HG03342 (cell line): ENCODE measurements at regions not wholly inside any gene's neighbourhood (a gene's known extent, or its start where the extent isn't known, plus 50 kb on each side); places are given as distances from the start of the nearest gene placed in this dataset.
"Not testable (repeated sequence)": the region's sequence is repeated elsewhere in the genome, so short reads cannot be mapped to it uniquely, and the experiment has no call there.

Source experiments
- ATAC-seq: cut with Tn5 transposase; IDR thresholded peaks from one replicate; pipeline ENCODE4 v1.9.1; 2021; ENCODE audit warnings: mild to moderate bottlenecking, moderate library complexity; ENCODE audit not compliant: unreplicated experiment

DNA sequence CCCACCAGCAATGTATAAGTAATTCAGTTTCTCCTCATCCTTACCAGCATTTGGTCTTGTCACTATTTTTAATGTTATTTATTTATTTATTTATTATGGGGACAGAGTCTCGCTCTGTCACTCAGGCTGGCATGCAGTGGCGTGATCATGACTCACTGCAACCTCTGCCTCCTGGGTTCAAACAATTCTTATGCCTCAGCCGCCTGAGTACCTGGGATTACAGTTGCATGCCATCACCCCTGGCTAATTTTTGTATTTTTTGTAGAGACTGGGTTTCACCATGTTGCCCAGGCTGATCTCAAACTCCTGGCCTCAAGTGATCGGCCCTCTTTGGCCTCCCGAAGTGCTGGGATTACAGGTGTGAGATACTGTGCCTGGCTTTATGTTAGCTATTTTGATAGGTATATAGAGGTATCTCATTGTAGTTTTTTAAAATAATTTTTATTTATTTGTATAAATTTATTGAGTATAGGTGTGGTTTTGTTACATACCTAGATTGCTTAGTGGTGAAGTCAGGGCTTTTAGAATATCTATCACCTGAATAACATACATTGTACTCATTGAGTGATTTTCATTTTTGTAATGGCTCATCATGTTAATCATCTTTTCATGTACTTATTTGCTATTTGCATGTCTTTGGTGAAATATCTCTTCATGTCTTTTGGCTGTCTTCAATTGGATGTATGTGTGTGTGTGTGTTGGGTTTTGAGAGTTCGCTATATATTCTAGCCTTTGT is 53.3 kb downstream of the TANC2 start:
- no peak for ATAC-seq

DNA sequence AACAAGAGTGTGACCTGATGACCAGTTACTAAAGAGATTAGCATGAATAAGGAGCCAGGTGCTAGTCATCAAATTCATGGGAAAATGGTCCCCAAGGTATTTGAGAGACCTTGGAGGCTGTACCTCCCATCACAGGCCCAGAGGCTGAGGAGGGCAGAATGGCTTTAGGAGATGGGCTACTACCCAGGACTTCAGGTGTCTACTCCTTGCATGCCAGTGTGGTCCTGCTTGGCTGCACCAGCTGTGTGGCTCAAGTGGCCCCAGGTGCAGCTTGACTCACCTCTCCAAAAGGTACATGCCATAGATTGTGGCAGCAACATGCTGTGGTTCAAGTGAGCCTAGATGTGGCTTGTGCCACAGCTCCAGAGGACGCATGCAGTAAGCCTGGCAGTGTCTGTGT is 56.5 kb downstream of the TANC2 start:
- ATAC-seq, result no peak

DNA sequence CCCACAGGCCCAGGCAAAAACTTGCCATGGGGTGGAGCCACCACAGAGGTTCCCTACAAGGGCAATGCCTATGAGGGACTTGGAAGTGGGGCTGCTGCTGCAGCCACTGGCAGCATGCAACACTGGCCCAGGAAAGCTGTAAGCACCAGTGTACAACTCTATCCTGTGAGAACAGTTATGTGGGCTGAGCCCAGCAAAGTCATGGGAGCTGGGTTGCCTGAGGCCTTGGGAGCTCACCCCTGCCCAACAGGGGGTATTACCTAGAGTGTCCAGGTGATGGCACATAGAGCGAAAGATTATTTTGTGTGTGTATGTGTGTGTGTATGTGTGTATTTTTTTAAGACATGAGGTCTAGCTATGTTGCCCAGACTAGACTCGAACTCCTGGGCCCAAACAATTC is 57.0 kb downstream of the TANC2 start:
- no peak for ATAC-seq

DNA sequence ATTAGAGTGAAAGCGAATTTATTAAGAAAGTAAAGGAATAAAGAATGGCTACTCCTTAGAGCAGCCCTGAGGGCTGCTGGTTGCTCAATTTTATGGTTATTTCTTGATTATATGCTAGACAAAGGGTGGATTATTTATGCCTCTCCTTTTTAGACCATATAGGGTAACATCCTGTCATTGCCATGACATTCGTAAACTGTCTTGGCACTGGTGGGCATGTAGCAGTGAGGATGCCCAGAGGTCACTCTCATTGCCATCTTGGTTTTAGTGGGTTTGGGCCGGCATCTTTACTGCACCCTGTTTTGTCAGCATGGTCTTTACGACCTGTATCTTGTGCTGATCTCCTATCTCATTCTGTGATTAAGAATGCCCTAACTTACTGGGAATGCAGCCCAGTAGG is 58.2 kb downstream of the TANC2 start:
- ATAC-seq, result no peak

DNA sequence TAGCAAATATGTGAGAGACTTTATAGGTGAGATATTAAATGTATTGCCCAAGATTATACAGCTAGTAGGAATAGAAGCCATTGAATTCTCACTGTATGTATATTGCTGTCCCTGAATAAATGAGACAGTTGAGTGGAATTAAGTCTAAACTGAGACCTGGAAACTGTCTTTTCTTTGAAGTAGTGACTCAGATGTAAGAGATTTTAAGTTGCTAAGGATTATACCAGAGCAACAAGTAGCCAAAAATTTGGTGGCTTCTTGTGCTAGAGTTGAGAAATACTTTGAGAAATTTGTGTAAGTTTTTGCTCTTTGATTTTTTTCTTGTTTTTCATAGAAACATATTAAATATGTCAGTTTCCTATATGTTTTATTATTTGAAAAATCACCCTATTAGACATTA is 58.7 kb downstream of the TANC2 start:
- no peak for ATAC-seq

DNA sequence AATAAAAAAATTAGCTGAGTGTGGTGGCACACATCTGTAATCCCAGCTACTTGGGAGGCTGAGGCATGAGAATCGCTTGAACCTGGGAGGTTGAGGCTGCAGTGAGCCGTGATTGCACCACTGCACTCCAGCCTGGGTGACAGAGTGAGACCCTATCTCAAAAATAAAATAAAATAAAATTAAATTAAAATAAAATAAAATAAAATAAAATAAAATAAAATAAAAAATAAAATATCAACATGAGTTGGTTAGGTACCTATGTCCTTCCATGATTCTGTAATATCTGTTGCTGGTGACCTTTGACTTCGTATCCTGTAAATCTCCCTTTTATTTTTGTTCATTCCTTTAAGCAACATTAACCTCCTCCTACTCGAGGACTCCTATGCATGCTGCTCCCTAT is 59.6 kb downstream of the TANC2 start:
- ATAC-seq, result not testable (repeated sequence)

DNA sequence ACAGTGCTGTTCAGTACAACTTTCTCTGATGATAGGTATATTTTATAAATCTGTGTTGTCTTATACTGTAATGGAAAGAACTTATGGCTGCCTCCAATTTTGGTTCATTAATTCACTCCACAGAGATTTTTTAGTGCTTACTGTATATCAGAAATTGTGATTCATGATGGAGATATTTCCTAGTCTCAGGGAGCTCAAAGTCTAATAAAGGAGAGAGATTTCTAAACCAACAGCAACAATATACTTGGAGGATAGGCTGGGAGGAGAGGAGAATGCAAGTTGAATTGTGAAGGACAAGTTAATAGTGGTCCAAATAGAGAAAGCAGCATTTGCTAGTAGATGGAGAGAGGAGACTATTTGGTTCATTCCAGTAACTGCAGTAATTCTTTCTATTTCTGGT is 63.5 kb downstream of the TANC2 start:
- no peak for ATAC-seq

DNA sequence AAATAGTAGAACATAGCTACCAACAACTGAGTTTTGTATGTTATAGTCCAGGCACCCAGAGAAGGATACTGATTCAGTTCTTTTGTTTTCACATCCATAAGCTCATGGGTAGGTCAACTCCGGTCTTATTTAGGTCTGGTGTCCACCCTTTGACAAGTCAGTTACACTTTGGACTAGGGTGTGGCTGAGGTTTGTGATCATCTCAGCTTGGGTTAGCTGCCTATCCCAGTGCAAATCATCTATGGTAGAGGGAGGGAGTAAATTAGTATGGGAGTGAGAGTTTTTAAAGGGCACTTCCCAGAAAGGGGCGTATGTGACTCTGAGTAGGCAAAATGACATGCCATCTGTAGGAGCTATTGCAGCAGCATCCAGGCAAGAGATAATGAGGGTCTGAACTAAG is 66.1 kb downstream of the TANC2 start:
- ATAC-seq, result no peak

DNA sequence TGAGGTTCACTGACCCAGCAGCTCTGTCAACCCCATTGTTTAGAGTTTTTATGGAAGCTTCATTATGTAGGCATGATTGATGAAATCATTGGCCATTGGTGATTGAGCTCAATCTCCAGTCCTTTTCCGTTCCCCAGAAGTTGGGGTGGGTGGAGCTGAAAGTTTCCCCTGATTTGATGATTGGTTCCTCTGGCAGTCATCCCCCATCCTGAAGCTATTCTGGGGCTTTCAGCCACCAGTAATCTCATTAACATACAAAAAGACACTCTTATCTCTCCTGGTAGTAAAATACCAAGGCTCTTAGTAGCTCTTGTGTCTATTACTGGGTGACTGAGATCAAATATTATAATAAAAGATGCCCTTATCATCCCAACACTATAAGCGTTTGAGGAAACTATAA is 67.1 kb downstream of the TANC2 start:
- no peak for ATAC-seq

DNA sequence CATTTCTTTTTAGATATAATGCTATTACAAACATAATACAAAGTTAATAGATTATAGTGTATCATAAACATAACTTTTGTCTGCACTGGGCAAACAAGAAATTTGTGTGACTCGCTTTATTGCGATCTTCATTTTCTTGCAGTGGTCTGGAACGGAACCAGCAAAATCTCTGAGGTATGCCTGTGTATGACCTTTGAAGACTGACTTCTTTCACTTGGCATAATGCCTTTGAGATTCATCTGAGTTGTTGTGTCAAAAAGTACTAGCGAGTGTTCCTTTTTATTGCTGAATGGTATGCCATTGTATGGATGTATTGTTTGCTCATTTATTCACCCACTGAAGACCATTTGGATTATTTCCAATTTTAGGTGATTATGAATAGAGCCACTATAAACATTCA is 69.2 kb downstream of the TANC2 start:
- no peak for ATAC-seq

DNA sequence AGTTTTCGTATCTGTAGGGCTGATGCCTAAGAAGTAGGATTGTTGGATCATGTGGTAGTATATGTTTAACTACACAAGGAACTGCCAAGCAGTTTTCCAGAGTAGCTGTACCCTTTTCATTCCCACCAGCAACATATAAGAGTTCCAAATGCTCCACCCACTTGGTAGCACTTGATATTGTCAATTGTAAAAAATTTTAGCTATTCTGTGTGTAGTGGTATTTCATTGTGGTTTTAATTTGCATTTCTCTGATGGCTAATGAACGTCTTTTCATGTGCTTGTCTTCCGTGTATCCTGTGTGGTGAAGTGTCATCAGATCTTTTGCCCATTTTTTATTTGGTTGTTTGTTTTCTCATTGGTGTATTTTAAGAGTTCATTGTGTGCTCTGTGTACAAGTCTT is 69.7 kb downstream of the TANC2 start:
- no peak for ATAC-seq

DNA sequence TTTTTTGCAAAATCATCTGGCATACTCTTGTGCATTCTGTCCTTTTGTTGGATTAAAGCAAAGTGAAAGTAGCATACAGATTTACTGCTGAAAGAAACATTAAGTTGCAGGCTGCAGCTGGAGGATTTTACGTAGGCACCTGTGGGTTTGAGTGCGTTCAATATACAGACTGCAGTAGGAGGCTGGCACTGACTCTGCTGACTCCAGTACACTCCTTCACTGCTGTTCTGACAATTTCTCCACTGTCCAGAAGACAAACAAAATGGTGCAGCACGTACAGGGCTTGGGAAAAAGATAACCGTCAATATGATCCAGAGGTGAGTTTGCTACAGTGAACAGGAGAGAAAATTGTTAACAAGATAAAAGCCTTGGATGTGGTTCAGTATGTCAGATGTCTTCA is 73.3 kb downstream of the TANC2 start:
- ATAC-seq, result no peak

DNA sequence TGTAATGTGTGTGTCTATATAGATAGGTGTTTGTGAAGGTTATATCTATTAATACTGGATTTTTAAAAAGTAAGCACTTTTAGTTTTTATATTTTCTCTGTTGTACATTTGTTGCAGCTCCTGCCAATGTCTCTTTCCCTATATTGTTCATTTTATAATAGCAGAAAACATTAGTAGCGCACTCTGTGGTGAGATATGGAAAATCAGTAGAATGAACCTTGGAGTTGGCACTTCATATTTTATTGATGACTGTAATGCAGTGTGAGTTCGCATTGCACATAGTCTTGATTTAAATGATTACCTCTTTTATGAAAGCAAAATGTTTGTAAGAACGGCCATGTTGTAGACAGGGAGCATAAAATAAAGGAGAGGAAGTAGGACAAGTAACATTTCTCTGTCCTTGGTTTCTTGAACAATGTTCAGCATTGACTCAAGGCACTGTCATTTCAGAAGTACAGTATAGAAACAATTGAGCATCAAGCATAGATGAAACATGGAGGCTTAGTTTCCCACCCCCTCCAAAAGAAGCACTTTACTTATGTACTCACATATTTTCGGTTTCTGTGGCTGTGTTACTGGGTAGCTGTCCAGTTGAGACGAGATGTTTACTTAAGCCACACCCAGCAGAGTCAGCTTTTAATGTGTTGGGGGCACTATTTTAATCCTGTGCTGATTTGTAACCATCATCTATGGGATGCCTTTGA is 74.0 kb downstream of the TANC2 start:
- ATAC-seq, result no peak

DNA sequence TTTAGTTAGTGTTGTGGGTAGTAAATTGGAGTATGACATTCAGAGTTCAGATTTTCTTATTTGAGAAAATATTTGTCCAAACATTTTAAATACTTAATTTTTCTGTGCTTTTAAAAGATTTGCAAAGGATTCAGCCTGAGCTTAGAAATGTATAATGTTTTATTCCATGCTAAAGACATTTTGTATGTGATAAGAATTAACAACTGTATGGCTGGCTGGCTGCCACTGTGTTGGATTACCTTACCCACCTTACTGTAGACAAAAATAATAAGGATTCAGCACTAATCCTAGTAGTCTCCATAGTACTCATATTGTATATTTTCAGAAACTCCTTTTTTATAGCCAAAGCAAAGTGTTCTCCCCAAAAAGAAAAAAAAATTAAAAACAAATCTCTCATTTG is 74.8 kb downstream of the TANC2 start:
- no peak for ATAC-seq

DNA sequence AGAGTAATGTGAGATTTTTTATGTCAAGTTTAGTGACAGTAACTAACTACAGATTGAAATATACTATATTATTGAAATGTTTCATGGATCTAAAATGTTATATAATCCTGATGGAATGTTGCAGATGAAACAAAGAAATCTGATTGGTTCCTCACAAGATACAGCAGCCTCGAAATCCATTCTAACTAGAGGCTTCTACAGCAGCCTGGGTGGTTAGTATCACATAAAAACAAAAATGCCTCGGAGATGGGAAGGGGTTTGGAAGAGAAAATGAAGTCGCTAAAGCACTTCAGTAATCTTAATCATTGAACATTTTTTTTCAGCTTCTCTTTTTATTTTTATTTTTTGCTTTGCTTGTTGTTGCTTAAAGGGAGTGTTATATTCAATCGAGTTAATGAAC is 75.2 kb downstream of the TANC2 start:
- no peak for ATAC-seq

DNA sequence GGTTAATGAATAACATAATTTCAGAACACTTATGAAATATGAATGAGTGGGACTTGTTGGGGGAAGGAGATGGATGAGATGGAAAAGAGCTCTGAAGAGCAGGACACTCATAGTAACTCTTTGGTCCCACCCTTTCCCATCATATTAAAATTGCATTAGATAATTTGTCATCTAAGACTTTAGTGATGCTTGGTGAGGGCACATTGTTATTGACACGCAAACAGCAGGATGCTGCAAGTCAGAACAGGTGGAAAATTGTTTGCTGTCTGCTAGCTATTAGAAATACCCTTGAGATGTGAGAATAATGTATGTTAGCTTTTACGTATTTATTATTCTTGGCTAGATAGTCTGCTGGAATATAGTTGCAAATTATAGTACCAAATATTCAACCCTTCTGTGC is 75.7 kb downstream of the TANC2 start:
- no peak for ATAC-seq

DNA sequence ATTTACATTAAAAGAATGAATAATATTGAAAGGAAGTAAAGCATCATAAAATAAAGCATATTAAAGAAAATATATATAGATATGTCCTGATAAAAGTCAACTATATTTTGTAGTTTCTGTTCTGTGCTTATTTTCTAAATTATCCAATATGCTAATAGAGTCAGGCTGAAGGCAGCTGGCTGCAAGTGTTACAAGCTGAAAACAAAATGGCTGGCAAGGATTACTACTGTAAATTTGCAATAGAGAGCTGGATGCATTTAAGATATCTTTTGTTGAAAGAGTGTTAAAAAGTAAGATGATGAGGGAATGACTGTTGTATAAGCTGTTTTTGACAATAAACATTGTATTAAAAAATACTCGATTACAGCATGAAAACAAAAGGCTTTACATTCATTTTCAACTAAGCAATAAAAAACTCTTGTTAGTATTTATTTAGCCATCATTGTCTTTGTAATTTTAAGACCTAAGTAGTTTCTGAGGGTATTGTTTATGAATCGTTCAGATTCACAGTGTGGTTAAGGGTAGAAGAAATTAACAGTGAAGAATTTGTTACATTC is 76.3 kb downstream of the TANC2 start:
- no peak for ATAC-seq

DNA sequence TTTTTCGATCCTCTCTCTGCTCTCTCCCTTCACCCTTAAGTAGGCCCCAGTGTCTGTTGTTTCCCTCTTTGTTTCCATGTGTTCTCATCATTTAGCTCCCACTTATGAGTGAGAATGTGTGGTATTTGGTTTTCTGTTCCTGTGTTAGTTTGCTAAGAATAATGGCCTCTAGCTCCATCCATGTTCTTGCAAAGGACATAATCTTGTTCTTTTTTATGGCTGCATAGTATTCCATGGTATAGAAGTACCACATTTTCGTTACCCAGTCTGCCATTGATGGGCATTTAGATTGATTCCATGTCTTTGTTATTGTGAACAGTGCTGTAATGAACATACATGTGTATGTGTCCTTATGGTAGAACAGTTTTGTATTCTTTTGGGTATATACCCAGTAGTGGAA is 91.5 kb downstream of the TANC2 start:
- not testable (repeated sequence) for ATAC-seq

DNA sequence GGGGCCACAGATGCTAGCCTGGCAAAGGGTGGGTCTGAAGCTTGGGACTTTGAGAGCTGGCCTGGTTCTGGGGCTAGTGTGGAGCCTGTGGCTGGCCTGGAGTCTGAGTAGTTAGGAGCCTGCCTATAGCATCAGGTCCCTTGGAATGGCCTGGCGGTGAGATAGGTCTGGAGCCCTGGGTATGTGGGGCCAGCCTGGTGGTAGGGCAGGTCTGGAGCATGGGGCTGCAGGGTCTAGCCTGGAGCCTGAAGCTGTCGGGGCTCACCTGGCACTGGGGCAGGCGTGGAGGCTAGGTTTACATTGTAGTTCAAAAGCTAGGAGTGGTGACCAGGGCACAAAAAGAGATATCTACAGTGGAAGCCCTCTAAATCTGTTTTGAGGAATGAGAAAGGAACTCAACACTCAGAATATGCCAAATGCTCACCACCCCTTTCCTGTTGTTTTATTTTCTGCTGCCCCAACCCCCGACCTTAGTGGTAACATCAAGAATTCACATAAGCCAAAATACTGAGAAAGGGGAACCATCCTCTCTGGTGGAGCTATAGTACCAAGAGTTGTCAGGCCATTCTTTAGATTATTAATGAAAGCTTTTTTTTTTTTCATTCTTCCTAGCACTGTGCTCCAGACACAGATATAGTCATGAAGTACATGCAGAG is 100.3 kb downstream of the TANC2 start:
- no peak for ATAC-seq

DNA sequence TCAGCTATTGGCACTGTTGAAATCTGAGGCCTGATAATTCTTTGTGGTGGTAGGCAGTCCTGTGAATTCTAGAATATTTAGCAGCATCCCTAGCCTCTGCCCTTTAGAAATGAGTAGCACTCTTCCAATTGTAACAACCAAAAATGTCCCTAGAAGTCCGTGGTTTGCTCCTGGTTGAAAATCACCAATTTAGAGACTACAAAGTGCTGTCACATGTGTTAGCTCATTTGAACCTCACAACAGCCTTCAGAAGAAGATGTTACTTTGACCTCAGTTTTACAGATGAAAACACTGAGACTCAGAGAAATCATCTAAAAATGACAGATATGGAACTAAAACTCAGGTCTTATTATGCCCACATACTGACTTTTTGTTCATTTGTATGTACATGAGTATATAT is 103.2 kb downstream of the TANC2 start:
- no peak for ATAC-seq

DNA sequence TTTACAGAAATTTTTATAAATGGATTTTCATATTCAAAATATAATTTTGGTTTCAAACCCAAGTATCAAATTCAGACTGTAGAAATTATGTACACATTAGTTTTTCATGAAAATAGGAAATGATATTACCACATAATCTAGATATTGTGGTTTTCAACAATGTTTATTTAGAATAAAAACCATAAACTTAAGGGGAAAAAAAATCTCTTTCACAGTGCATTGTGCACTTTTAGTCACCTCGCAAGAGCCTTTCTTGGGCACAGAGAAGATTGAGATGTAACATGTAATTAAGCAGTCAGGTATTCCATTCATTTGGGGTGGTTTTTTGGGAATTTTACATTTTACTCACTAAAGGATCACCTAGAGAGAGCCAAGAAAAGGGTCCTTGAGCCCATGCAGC is 104.0 kb downstream of the TANC2 start:
- ATAC-seq, result no peak

DNA sequence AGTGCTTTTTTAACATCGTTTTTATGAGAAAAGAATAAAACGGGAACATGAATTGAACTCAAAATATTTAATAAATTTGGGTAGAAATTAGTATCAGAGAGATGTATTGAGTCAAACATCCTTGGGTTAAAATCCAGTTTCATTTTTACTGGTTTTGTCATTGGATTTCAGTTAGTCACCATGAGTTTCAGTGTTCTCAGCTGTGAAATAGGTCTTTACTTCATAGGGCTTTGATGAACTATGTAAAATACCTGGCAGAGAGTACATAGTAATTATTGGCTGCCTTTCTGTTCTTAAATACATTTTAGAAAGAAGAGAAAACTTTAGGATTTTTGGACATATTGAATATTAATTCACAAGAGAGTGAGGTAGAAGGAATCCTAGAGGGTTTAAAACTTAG is 105.8 kb downstream of the TANC2 start:
- ATAC-seq, result no peak
